T-helper 9 cell (primary cell): ENCODE measurements at regions not wholly inside any gene's neighbourhood (a gene's known extent, or its start where the extent isn't known, plus 50 kb on each side); places are given as distances from the start of the nearest gene placed in this dataset.

Source experiments
- DNase-seq: peaks from one replicate; pipeline ENCODE4 v3.0.0-alpha.2; 2020

DNA sequence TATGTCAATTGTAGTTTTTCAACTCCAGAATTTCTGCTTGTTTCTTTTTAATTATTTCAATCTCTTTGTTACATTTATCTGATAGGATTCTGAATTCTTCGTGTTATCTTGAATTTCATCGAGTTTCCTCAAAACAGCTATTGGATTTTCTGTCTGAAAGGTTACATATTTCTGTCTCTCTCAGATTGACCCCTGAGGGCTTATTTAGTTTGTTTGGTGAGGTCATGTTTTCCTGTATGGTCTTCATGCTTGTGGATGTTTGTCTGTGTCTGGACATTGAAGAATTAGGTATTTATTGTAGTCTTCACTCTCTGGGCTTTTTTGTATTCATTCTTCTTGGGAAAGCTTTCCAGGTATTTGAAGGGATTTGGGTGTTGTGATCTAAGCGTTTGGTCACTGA lies 85.6 kb downstream of the SNAPC1 start:
- no peak for DNase-seq

DNA sequence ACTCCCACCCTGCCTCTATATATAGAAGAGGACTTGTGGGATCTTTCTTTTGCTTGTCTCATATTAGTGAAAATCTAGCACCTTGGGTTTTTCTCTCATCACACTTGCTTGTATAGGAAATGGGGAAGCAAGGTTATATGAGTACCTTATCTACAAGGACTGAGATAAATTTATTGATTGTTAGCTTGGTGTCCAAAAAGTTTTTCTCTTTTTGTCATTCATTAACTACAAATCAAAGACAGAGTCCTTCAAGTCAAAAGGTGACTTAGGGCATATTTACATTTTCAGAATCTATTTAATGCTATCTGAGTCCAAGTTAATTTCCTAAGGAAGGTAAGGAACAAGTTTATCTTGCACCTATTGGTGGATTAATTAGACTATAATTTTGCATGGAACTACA lies 92.7 kb downstream of the SNAPC1 start:
- no peak for DNase-seq

DNA sequence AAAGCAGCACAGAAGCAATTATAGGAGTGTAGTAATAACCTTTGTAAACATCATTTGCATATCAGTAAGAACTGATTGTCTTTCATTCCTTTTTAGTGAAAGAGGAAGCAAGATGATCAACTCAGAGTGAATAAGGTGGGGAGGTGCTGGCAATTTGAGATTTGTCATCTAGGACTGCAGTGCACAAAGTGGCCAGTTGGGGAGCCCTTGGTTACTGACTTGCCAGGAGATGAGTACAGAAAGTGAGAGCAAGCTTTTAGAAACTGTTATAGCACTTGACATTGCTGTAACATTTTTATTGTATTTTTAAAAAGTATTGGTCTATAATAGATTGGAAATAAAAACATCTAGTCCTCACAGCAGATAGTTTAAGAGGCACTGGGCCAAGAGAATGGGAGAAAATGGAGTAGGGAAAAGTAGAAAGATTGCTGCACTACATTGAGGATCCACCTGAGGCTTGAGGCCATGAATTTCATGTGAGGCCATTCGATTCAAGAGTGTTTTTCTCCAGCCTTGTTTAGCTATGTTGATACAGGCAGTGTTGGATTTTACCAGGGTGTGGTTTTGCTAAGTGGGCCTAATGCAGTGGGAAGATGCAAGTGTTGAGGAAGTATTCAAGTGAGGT lies 98.2 kb downstream of the SNAPC1 start:
- DNase-seq, result peak; percentile 26

DNA sequence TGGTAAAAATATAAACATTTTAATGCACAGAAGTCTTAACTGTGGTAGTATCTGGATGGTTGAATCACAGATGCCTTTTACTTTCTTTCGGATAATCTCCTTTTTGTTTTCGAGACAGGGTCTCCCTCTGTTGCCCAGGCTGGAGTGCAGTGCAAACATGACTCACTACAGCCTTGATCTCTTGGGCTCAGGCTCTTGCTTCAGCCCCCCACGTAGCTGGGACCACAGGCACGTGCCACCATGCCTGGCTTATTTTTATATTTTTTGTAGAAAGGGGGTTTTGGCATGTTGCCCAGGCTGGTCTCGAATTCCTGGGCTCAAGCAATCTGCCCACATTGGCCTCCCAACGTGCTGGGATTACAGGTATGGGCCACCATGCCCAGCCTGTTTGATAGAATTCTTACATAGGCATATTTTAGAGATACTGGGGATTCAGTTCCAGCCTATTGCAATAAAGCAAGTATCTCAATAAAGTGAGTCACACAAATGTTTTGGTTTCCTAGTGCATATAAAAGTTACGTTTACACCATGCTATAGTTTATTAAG lies 99.2 kb downstream of the SNAPC1 start:
- DNase-seq, result no peak

DNA sequence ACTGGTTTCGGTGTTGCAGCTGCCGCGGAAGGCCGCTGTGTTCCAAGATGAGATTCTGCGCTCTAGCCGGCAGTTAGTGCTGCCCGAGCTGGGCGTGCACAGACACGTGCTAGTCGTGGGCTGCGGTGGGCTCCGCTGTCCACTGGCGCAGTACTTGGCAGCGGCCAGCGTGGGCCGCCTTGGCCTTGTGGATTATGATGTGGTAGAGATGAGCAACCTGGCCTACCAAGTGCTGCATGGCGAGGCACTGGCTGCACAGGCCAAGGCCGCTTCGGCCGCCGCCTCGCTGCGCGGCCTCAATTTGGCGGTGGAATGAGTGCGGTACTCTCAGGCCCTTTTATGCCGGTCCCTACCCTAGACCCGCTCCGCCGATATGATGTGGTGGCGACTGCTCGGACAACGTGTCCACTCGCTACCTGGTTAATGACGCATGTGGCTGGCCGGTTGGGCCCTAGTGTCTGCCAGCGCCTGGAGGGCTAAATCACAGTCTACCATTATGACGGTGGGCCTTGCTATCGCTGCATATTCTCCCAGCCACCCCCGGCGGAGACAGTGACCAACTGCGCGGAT lies 102.2 kb downstream of the SNAPC1 start:
- no peak for DNase-seq

DNA sequence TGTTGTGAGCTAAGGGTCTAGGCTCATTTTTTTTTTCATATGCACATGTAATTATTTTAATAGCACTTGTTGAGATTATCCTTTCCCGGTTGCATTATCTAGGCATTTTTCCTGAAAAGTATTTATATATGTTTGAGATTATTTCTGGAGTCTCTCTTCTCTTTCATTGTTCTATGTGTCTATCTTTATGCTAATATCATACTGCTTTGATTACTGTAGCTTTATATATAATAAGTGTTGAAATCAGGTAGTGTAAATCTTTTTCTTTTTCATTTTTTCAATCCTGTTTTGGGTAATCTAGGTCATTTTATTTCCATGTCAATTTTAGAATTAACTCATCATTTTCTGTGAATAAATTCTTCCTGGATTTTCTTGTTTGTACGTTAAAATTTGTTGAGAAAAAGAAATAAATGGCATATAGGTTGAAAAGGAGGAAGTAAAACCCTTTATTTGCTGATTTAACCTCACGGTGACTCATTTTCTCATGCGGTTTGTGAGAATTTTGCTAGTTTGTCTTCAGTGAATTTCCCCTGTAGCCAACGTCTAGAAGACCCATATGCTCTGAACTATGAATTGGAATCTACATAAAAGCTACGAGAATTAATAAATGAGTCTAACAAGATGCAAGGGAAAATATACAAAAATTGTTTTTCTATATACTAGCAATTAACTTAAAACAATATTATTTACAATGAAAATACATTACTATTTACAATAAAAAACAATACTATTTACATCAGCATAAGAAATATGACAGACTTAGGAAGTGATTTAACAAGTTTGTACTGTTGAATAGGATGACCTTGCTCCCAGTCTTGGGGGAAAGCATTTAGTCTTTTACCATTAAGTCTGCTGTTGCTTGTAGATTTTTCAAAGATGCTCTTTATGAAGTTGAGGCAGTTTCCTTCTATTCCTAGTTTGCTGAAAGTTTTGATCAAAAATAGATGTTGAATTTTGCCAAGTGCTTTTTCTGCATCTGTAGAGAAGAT lies 105.0 kb downstream of the SNAPC1 start:
- DNase-seq, result no peak

DNA sequence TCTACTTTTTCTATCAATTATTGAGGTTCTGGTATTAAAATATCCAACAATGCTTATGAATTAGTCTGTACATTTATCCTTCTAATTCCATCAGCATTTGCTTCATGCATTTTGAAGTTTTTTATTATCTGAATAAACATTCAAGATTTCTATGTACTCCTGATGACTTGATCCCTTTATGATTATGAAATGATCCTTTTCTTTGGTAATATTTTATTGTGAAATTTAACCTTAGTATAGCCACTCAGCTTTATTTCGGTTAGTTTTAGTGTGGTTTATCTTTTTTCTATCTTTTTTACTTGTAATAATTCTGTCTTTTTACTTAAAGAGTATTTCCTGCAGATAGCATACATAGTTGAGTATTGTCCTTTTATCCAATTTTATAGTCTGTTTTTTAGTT lies 106.6 kb downstream of the SNAPC1 start:
- no peak for DNase-seq

DNA sequence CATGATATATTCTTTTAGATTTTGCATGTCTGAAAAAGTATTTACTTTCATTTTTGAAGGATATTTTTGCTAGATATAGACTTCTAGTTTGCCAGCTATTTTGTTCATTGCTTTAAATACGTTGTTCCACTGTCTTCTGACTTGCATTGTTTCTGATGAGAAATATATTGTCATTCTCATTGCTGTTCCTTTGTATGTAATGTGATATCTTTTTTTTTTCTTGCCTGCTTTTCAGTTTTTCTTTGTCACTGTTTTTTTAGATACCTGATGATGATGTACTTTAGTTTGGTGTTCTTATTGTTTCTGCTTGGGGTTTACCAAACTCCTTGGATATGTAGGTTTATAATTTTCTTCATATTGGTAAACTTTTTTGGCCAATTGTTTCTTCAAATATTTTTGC lies 107.9 kb downstream of the SNAPC1 start:
- DNase-seq, result no peak

DNA sequence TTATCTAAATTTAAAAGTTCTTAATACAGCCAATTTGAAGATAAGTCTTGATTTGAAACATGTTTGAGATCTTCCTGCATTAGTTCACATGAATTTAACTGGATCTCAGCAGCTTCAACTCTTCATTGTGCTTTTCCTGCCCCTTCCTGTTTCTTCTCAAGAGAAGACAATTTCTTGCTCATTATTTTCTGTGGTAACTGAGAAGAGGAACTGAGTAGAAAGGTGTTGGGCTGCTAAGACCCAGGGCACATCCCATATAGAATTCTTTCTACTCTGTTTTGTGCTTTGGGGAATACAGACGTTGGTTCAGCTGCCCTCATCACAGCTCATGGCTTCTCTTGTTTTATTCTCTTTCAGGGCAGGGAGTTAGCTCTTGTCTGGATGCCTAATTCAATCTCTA lies 110.2 kb downstream of the SNAPC1 start:
- no peak for DNase-seq

DNA sequence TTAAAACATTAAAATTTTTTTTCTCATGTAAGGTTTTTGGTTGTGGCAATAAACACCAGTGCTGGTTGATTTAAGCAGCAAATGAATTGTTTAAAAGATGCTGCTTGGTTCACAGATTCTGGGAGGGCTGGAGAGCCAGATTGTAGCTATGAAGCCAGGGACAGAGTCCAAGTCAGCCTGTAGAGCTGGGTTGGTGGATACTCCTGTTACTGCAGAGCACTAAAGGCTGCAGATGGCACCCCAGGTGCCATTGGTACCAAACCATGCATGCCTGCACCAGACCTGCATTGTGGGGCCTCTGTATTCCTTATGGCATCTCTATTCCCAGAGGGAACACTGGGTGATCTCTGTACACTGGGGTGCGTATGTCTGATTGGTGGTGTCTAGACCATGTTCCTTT lies 113.3 kb downstream of the SNAPC1 start:
- DNase-seq, result no peak

DNA sequence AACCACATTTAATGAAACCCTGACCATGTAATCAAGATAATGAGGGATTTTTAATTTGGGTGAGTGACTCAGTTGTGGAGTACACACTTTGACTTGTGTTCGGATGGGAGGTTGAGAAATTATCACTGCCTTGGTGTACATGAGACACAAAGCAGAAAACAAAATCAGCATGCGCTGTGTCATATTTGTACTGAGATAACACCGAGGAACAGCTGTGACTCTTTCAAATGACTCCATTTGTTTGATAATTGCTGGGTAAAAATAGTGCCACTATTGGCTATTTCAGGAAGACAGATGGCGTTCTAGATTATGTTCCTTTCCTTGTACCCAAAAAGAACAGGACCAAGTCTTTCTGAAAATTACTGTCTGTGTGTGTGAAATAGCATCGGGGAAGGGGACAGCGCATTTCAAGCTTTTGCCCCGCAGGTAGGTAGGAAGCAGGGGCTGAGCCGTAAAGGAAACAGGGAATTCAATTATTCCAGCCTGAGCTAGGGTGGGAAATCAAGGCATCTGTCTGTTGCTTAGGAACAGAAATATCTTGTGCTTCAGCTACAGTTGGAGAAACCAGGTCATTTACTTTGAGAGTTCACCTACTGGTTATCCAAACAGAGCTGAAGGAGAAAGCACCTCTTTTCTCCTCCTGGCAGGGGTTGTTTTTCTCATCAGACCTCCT lies 114.3 kb downstream of the SNAPC1 start:
- no peak for DNase-seq

DNA sequence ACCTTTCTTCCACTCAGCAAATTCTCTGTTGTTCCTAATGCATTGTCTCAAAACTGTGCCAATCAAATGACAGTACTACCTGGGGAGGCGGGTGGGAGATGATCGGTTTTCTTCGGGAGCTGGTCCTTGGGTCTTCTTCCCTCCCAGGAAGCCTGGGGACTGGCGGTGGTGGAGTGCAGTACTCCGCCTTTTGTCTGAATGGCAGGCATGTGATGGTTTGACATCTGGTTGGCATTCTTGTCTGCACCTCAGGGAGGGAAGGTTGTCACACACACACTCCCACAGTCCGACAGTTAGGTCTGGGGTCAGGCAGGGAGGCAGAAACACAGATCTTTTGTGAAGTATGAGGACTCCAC lies 114.8 kb downstream of the SNAPC1 start:
- no peak for DNase-seq

DNA sequence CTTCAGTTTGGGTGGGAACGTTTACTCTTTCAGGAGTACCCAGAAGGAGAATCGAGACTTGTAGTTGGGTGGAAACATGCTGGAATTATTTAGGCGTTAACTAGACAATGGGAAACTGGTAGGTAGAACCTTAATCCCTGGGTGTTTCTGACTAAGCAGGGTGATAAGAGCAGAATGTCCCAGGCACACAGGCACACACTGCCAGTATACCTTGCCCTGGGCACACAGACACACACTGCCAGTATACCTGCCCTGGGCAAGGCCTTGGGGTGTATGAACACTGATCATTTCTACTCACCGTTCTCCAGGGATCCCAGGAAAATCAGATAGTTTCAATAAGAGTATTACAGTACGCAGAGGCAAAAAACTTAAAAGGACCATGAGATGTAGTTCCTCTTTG lies 115.5 kb downstream of the SNAPC1 start:
- DNase-seq, result no peak

DNA sequence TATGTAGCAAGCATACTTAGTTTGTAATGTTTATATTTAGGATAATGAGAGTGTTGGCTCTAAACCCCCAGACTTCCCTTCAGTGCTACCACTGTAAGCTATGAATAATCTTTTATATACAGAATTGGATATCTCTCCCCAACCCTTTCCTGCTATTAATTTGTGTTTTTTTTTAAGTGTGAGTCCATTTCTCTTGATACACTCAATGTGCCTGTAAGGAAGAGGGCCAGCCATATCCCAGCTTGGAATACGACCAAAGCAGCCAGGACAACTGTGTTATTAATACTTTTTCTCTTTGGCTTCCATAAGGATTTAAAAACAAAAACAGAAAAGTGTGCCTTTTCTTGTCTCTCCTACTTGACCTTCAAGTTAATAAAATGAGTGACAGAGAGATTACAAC lies 116.7 kb downstream of the SNAPC1 start:
- DNase-seq, result no peak

DNA sequence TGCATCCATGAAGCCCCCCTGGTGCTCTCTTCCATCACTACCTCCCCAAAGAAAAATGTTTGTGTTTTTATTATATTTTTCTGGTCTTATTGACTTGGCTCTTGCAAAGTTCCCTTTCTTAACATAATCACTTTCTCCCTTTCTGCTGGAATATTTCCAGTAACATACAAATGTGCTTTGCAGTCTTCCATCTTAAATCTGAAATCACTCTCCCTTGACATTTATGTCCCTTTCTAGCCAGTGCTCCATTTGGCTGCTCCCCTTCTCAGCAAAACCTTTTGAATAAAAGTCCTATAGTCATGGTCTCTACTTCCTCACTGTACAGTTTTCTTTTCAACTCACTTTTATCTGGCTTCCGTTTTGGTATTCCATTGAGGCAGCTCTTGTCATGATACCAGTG lies 118.8 kb downstream of the SNAPC1 start:
- no peak for DNase-seq

DNA sequence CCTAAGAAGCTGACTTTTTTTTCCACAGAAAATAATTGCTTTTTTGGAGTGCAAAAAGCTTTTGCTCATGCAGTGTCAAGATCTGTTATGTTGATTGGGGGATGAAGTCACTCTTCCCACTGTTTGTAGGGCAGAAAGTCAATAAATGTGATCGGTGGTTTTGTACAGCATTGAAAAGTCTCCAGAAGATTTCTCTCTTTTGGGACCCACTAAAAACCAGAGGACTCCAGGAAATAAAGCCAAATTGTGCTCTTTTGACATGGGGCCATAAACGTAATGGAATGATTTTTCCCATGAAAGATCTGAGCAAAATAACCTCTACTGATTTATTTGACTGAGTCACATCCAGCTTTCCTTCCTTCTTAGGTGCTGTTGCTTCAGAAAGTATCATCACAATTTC lies 122.5 kb downstream of the SNAPC1 start:
- DNase-seq, result no peak

DNA sequence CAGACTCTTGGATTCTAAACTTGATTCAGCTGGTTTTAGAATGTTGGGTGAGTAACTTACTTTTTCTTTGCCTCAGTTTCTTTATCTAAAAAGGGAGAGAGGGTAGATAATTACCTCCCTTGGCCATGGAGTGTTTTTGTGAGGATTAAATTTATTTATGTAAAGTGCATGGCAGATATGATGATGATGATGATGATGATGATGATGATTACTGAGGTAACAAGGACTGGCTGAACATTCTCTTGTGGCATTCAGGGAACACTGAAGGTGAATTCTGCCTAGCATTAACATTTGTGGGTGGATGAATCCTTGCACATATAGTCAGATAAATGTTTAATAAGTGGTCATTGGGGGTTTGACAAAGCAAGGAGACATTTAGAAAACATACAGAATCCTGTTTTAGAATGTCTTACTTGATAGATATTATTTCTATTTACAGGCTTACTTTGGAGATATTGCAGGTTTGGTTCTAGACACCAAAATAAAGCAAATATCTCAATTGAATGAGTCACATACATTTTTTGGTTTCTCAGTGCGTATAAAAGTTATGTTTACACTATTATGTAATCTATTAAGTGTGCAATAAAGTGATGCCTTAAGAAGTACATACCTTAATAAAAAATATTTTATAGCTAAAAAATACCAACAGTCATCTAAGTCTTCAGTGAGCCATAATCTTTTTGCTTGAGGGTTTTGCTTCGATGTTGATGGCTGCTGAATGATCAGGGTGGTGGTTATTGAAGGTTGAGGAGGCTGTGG lies 123.2 kb downstream of the SNAPC1 start:
- no peak for DNase-seq

DNA sequence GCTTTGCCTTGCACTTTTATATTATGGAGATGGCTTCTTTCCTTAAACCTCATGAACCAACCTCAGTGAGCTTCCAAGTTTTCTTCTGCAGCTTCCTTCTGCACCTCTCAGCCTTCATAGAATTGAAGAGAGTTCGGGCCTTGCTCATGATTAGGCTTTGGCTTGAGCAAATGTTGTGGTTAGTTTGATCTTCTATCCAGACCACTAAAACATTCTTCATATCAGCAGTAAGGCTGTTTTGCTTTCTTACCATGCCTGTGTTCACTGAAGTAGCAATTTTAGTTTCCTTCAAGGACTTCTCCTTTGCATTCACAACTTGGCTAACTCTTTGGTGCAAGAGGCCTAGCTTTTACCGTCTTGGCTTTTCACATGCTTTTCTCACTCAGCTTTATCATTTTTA lies 125.4 kb downstream of the SNAPC1 start:
- no peak for DNase-seq

DNA sequence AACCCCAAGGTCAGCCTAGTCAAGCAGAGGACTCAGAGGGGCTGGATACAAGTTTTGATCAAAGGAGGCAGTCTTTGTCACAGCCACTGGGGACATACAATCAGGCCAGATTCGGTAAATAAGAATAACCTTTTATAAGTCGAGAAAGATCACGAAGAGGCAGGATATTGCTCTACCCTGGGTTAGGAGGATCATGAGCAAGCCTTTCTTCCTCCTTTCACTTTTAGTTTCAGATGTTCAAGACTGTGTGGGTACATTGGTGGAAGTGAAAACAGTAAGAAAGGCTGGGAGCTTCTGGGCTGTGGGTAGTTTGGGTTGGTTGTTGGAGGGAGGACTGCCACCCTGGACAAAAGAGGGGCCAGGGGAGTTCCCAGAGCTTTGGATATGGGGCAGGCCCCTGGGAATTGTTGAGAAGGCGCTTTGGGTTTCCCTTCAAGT lies 127.7 kb downstream of the SNAPC1 start:
- no peak for DNase-seq

DNA sequence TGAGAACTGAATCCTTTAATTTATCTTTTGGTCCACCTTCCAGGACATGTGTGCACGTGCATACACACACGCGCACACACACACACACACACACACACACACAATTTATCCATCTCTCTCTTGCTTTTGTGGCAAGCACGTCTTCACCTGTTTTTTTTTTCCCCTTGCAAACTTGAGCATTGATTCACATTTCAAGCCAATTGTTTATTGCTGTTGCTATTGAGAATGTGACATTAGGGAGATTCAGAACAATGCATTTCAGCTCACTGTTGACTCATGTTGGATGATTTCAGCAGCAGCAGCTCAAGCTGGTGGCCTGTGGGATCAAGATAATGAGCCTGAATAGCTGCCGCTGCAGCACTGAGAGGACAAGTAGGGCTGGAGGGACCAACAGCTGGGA lies 128.9 kb downstream of the SNAPC1 start:
- DNase-seq, result no peak

DNA sequence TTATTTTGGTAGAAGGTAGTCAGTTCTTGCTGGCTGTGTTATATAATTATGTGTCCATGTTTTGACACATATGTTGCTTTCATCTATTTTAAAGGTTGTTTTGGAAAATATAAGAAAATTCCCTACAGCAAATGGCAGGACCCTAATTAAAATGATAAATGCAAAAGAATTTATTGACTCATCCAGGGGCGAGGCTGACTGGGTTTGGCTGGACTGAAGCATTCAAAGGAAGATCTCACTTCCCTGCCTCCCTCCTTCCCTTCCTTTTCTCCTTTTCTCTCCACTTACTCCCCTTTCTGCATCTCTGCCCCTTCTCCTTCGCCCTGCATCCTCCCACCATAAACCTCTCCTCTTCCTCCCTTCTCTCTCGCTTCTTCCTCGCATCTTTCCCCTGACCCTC lies 129.6 kb downstream of the SNAPC1 start:
- DNase-seq, result no peak

DNA sequence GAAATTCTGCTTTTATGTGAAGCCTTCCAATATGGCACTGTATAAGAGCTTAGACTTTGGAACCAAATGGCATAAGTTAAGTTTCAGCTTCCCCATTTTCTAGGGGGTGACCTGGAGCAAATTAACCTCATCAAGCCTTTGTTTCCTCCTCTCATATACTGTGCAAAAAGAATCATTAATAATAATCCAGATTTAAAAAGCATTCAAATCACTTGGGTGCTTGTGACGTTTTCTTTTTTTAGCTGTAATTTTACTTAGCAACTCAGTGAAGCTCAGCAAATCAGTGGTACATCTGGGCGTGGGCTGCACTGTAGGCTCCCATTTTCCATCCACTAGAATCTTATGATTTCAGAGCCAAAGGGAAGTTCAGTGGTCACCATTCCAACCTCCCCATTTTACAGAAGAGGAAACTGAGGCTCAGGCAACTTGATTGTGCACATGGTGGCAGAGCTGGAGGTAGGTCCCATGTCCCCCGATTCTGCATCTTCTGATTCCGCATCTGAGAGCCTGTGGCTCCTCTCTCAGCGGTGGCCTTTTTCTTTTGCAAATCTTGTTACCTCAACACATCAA lies 131.2 kb downstream of the SNAPC1 start:
- no peak for DNase-seq
